ENCODE measurements at regions not wholly inside any gene's neighbourhood (a gene's known extent, or its start where the extent isn't known, plus 50 kb on each side); places are given as distances from the start of the nearest gene placed in this dataset.

- TF ChIP-seq ZNF202 (tag by site-specific recombination; IDR thresholded peaks at IDR 0.05; ENCODE audit: borderline replicate concordance) (no peak), KLF17 (tag by site-specific recombination; IDR thresholded peaks at IDR 0.05) (no peak), EGR2 (tag by site-specific recombination; IDR thresholded peaks at IDR 0.05; ENCODE audit: low read depth) (no peak), ZNF280C (tag by site-specific recombination; IDR thresholded peaks at IDR 0.05) (no peak), ZBTB20 (tag by site-specific recombination; IDR thresholded peaks at IDR 0.05) (no peak), ZNF76 (tag by site-specific recombination; IDR thresholded peaks at IDR 0.05; ENCODE audit: borderline replicate concordance, low read depth) (no peak), ZNF302 (tag by site-specific recombination; IDR thresholded peaks at IDR 0.05; ENCODE audit: low read depth) (no peak), ZNF23 (tag by site-specific recombination; IDR thresholded peaks at IDR 0.05; ENCODE audit: borderline replicate concordance) (no peak), ZNF335 (tag by site-specific recombination; conservative IDR thresholded peaks at IDR 0.05) (no peak), ZNF26 (tag by site-specific recombination; IDR thresholded peaks at IDR 0.05) (no peak), ZNF138 (tag by site-specific recombination; IDR thresholded peaks at IDR 0.05; ENCODE audit: borderline replicate concordance) (no peak)
- ChIA-PET POLR2A (no interaction called here), CTCF (no interaction called here)
- H3K36me3 ChIP-seq (ENCODE audit: control insufficient read depth in 2 of 2, insufficient read depth in 1 of 2, low read length in 2 of 2): no peaks in the 10 kb centered on the region
- H3K9me3 ChIP-seq (ENCODE audit: control insufficient read depth, insufficient read depth, low read depth, low read length): no peaks in the 10 kb centered on the region
- no peak overlapping the region for H3K4me3 ChIP-seq (ENCODE audit: low read depth, low read length)
- no peak overlapping the region for H3K27ac ChIP-seq (ENCODE audit: extremely low read depth, low read depth, low read length)
- no peaks in the 10 kb centered on the region for H3K4me1 ChIP-seq (ENCODE audit: control insufficient read depth, insufficient read depth, low read length)
Measured at GRCh38 chr2:145835665-145836064, 1315.7 kb upstream of the ZEB2 start.

GRCh38 chr2:145832681-145833080 lies 1312.8 kb upstream of the ZEB2 start:
- no peaks in the 10 kb centered on the region for H3K9me3 ChIP-seq (ENCODE audit: control insufficient read depth, insufficient read depth, low read depth, low read length)
- no peak overlapping the region for H3K4me3 ChIP-seq (ENCODE audit: low read depth, low read length)
- ChIA-PET CTCF (interaction anchor here (0.7 kb wide), 1 partner anchor 94 kb away, joined by 3 read pairs; no protein-coding TSS in a partner anchor), POLR2A (no interaction called here)
- TF ChIP-seq PRDM6 (tag by site-specific recombination; IDR thresholded peaks at IDR 0.05) (no peak), ZNF19 (tag by site-specific recombination; IDR thresholded peaks at IDR 0.05; ENCODE audit: low read depth) (no peak), ZNF138 (tag by site-specific recombination; IDR thresholded peaks at IDR 0.05; ENCODE audit: borderline replicate concordance) (no peak), ZNF362 (tag by site-specific recombination; IDR thresholded peaks at IDR 0.05) (no peak)
- no peaks in the 10 kb centered on the region for H3K4me1 ChIP-seq (ENCODE audit: control insufficient read depth, insufficient read depth, low read length)
- no peak overlapping the region for H3K27ac ChIP-seq (ENCODE audit: extremely low read depth, low read depth, low read length)
- no peaks in the 10 kb centered on the region for H3K36me3 ChIP-seq (ENCODE audit: control insufficient read depth in 2 of 2, insufficient read depth in 1 of 2, low read length in 2 of 2)

Data from HEK293 (cell line).